ENCODE measurements at regions not wholly inside any gene's neighbourhood (a gene's known extent, or its start where the extent isn't known, plus 50 kb on each side); places are given as distances from the start of the nearest gene placed in this dataset.
A peak's percentile ranks its signal among the peaks of the same experiment; 100 is the strongest.

- Histone ChIP-seq H3K4me1 (ENCODE audit: control insufficient read depth in 1 of 2, insufficient read depth in 2 of 2, low read depth in 1 of 2, low read length in 1 of 2) (peaks cover 13 to 22% of the 10 kb centered on the region in 2 experiments), H3K9ac (no peak overlapping the region), H3K9me3 (no peaks in the 10 kb centered on the region), H3K9me2 (no peaks in the 10 kb centered on the region), H3K27ac (ENCODE audit: low read depth in 2 of 2, low read length in 1 of 2) (peak overlapping the region; percentile 69 to 78; a peak in 3 of 4 replicates), H3K4me3 (ENCODE audit: low read depth in 2 of 2, low read length in 1 of 2) (no peak overlapping the region), H4K20me1 (ENCODE audit: insufficient read depth) (0 out of 2 replicates have a peak, but pooled peaks cover 4% of the 10 kb centered on the region), H3K4me2 (peak overlapping the region; percentile 38; the same call in 1 of the 2 replicates), H3K36me3 (replicated peaks in 1 of 2; ENCODE audit: control insufficient read depth in 1 of 2, insufficient read depth in 2 of 2, low read length in 1 of 2) (no peaks in the 10 kb centered on the region), H3F3A (replicated peaks; ENCODE audit: insufficient read depth) (peaks cover 17% of the 10 kb centered on the region), H3K27me3 (ENCODE audit: insufficient read depth) (no peaks in the 10 kb centered on the region), H3K79me2 (ENCODE audit: insufficient read depth) (no peaks in the 10 kb centered on the region), H2AFZ (ENCODE audit: low read depth) (no peak overlapping the region)
- ChIA-PET CTCF (interaction anchor here (1.1 to 2.8 kb wide), 4 partner anchors 15 to 541 kb away, joined by 3 to 10 read pairs (median 5); no protein-coding TSS in a partner anchor), POLR2A (no interaction called here)
- TF ChIP-seq PBX3 (IDR thresholded peaks at IDR 0.05) (no peak), RAD21 (IDR thresholded peaks at IDR 0.05; ENCODE audit: low read length) (no peak), EZH2phosphoT487 (IDR thresholded peaks at IDR 0.05; ENCODE audit: borderline replicate concordance, low read depth) (no peak), FOXJ3 (CRISPR knock-in tag; IDR thresholded peaks at IDR 0.05) (no peak), NFIC (IDR thresholded peaks at IDR 0.05; ENCODE audit: borderline replicate concordance) (no peak), YY1 (IDR thresholded peaks at IDR 0.05; ENCODE audit: low read depth) (no peak), GATA2 (CRISPR knock-in tag; IDR thresholded peaks at IDR 0.05) (no peak)
- DNase-seq: no peak
- WGBS (ENCODE audit: low lambda C conversion rate): 70% methylated on average over 4 of the region's 4 CpGs
Measured at GRCh38 chr15:91535856-91536500, 317.5 kb upstream of the SLCO3A1 start.

- DNase-seq: no peak
- Histone ChIP-seq H3K27ac (ENCODE audit: low read depth in 2 of 2, low read length in 1 of 2) (peak overlapping the region in 1 of 2 experiments; percentile 65; a peak in 2 of 4 replicates), H3K4me3 (ENCODE audit: low read depth in 2 of 2, low read length in 1 of 2) (no peak overlapping the region), H4K20me1 (ENCODE audit: insufficient read depth) (0 out of 2 replicates have a peak, but pooled peaks cover 4% of the 10 kb centered on the region), H3F3A (replicated peaks; ENCODE audit: insufficient read depth) (peaks cover 17% of the 10 kb centered on the region), H3K36me3 (replicated peaks in 1 of 2; ENCODE audit: control insufficient read depth in 1 of 2, insufficient read depth in 2 of 2, low read length in 1 of 2) (no peaks in the 10 kb centered on the region), H3K4me2 (no peak overlapping the region), H3K27me3 (ENCODE audit: insufficient read depth) (no peaks in the 10 kb centered on the region), H3K9me3 (no peaks in the 10 kb centered on the region), H3K4me1 (ENCODE audit: control insufficient read depth in 1 of 2, insufficient read depth in 2 of 2, low read depth in 1 of 2, low read length in 1 of 2) (peaks cover 13 to 22% of the 10 kb centered on the region in 2 experiments), H3K79me2 (ENCODE audit: insufficient read depth) (no peaks in the 10 kb centered on the region), H3K9ac (no peak overlapping the region), H2AFZ (ENCODE audit: low read depth) (no peak overlapping the region), H3K9me2 (no peaks in the 10 kb centered on the region)
- ChIA-PET CTCF (interaction anchor here (0.7 to 2.8 kb wide), 3 partner anchors 235 to 539 kb away, joined by 3 to 10 read pairs (median 4); partner anchors contain the start of gene SLCO3A1), POLR2A (no interaction called here)
- TF ChIP-seq GATA2 (CRISPR knock-in tag; IDR thresholded peaks at IDR 0.05): no peak
- no peak for TF ChIP-seq ELF1 (IDR thresholded peaks at IDR 0.05)
- TF ChIP-seq POLR2AphosphoS5 (IDR thresholded peaks at IDR 0.05; ENCODE audit: low read depth, low read length): no peak
- no peak for TF ChIP-seq FOSL2 (IDR thresholded peaks at IDR 0.05; ENCODE audit: borderline replicate concordance, low read depth)
- TF ChIP-seq RAD21 (IDR thresholded peaks at IDR 0.05; ENCODE audit: low read length): no peak
- no peak for TF ChIP-seq EP300 (IDR thresholded peaks at IDR 0.05; ENCODE audit: borderline replicate concordance in 1 of 2, low read depth in 1 of 2, low read length in 1 of 2)
- no peak for TF ChIP-seq NFIC (IDR thresholded peaks at IDR 0.05; ENCODE audit: borderline replicate concordance)
- TF ChIP-seq YY1 (IDR thresholded peaks at IDR 0.05; ENCODE audit: low read depth): no peak
- TF ChIP-seq NRF1 (IDR thresholded peaks at IDR 0.05; ENCODE audit: low read depth, low read length): no peak
- TF ChIP-seq RXRA (IDR thresholded peaks at IDR 0.05; ENCODE audit: borderline replicate concordance, low read depth): no peak
- TF ChIP-seq SMC3 (IDR thresholded peaks at IDR 0.05; ENCODE audit: low read depth, low read length): no peak
- no peak for TF ChIP-seq RCOR1 (IDR thresholded peaks at IDR 0.05; ENCODE audit: low read length)
- WGBS (ENCODE audit: low lambda C conversion rate): 93% methylated on average over 3 of the region's 5 CpGs
Measured at GRCh38 chr15:91537856-91538255, 315.7 kb upstream of the SLCO3A1 start.
